ENCODE measurements at regions not wholly inside any gene's neighbourhood (a gene's known extent, or its start where the extent isn't known, plus 50 kb on each side); places are given as distances from the start of the nearest gene placed in this dataset.

DNA sequence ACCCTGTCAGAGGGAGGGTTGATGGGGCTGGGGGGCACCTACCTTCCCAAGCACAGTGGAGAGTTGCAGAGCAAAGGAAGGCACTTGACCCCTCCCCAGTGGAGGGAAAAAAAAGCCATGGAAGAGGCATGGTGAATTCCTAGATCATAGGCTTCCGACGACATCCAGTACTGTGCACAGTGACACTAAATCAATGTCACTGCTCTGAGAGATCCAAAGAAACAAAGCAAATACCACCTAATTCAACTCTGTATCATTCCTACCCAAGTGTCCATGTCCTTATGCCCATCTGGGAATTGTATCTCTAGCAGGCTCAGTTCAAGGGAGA is 344.2 kb upstream of the NCAM1 start:
- Histone ChIP-seq H3K4me3 (no peak overlapping the region), H3K27me3 (replicated peaks; ENCODE audit: insufficient read depth) (no peaks in the 10 kb centered on the region), H3K27ac (no peak overlapping the region), H3K36me3 (no peaks in the 10 kb centered on the region), H3K4me1 (ENCODE audit: control insufficient read depth in 1 of 2, low read depth in 2 of 2) (peaks cover 13 to 20% of the 10 kb centered on the region in 2 donors), H3K9me3 (no peaks in the 10 kb centered on the region)
- DNase-seq (ENCODE audit: low spot score) (no peak), ATAC-seq (ENCODE audit: insufficient number of reproducible peaks, low FRiP score, low read depth) (no peak)
- TF ChIP-seq, protein P1, sequence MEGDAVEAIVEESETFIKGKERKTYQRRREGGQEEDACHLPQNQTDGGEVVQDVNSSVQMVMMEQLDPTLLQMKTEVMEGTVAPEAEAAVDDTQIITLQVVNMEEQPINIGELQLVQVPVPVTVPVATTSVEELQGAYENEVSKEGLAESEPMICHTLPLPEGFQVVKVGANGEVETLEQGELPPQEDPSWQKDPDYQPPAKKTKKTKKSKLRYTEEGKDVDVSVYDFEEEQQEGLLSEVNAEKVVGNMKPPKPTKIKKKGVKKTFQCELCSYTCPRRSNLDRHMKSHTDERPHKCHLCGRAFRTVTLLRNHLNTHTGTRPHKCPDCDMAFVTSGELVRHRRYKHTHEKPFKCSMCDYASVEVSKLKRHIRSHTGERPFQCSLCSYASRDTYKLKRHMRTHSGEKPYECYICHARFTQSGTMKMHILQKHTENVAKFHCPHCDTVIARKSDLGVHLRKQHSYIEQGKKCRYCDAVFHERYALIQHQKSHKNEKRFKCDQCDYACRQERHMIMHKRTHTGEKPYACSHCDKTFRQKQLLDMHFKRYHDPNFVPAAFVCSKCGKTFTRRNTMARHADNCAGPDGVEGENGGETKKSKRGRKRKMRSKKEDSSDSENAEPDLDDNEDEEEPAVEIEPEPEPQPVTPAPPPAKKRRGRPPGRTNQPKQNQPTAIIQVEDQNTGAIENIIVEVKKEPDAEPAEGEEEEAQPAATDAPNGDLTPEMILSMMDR (IDR thresholded peaks at IDR 0.05) = no peak

DNA sequence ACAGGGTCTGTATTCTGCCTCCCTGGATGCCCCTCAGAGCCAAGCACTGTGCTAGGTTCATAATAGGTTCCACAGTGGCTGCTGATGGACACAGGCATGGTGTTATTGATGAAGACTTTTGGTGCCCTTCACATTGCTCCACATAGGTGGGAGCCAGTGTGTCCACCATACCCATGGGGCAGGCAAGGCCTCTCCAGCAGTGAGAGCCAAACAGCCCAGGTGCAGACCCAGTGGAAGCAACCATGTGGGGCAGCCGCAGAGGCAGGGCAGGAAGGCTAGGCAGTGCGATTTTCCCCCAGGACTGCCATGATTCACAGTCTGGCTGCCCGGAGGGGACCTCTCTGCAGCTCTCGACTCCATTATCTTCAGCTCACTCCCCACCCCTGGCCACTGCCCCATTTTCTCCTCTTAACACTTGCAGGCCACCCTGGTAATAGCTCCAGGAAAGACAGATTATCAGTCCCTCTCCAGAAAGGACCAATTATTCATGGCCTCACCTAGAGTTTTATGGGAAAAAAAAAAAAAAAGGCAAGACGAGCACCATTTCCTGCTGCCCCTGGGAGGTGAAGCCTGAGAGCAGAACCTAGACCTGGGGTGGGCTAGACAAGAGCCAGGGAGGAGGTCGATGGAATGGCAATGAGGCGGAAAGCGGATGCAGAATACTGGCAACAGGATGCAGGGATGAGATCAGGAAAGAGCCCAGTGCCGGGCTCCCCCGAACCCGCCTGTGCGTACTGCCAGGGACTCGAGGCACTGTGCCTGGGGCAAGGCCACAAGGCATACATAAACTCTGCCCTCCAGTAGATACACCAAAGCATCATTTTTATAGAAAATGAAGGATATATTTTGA is 343.0 kb upstream of the NCAM1 start:
- H3K27ac ChIP-seq = no peak overlapping the region
- TF ChIP-seq, protein P1 (IDR thresholded peaks at IDR 0.05) = no peak
- H3K4me1 ChIP-seq (ENCODE audit: control insufficient read depth in 1 of 2, low read depth in 2 of 2) = peaks cover 6 to 9% of the 10 kb centered on the region in 2 donors
- H3K9me3 ChIP-seq = no peaks in the 10 kb centered on the region
- DNase-seq (ENCODE audit: low spot score) = no peak
- H3K4me3 ChIP-seq = no peak overlapping the region
- no peaks in the 10 kb centered on the region for H3K36me3 ChIP-seq
- ATAC-seq (ENCODE audit: insufficient number of reproducible peaks, low FRiP score, low read depth) = no peak
- no peaks in the 10 kb centered on the region for H3K27me3 ChIP-seq (replicated peaks; ENCODE audit: insufficient read depth)

DNA sequence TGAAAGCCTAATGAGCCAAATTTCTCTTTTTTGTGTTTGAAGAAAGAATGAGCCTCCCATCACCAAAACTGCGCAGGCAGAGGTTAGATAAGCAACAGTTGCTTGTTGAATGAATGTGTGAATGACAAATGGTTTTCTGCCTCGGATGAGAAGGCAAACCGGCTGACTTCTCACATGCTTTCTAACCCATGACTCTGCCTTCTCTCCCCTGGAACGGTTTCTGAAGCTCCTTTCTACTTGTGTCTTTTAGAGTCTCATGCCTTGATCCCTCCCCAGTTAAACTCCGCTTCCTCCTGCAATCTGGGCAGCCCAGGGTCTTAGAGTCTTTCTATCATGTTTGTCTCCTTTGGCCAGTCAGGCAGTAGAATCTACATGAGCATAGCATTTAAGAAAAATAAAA is 342.1 kb upstream of the NCAM1 start:
- no peaks in the 10 kb centered on the region for H3K9me3 ChIP-seq
- no peak for ATAC-seq (ENCODE audit: insufficient number of reproducible peaks, low FRiP score, low read depth)
- H3K36me3 ChIP-seq = no peaks in the 10 kb centered on the region
- H3K27ac ChIP-seq = no peak overlapping the region
- no peak overlapping the region for H3K4me3 ChIP-seq
- H3K27me3 ChIP-seq (replicated peaks; ENCODE audit: insufficient read depth) = no peaks in the 10 kb centered on the region
- TF ChIP-seq, protein P1 (IDR thresholded peaks at IDR 0.05) = no peak
- H3K4me1 ChIP-seq (ENCODE audit: control insufficient read depth in 1 of 2, low read depth in 2 of 2) = no peaks in the 10 kb centered on the region
- DNase-seq (ENCODE audit: low spot score) = no peak

DNA sequence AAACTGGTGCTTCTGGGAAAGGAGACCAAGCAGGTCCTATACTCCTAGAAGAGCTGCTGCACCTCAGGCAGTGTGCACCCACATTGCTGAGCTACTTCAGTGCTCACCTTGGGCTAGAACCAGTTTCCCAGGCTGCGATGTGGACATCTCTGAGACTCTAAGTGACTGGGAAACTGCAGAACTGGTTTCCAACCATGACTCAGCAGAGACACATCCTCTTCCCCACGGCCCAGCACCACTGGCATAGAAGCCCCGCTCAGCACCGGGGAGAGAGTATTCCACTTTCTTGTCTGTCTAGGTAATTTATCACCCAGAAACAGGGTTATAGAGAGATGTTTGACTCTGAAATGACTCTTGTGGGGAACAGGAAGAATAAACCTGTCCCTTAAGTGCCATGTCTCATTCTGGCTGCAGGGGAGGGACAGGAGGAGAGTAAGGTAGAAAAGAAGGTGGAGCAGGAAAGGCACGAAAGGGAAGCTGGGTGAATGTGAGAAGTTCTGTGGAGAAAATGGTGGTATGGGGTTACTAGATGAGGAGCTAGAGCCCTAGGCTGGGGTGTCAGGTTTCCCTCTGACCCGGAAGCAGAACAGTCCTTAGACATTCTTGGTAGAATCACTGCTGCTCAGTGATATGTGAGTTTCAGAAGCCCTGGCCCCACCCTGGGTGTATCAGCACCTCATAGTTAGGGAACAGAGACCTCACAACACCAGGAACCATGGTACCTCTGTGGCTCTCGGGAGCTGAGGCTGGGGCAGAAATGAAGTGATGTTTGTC is 340.4 kb upstream of the NCAM1 start:
- Histone ChIP-seq H3K9me3 (no peaks in the 10 kb centered on the region), H3K4me1 (ENCODE audit: control insufficient read depth in 1 of 2, low read depth in 2 of 2) (no peaks in the 10 kb centered on the region), H3K27me3 (replicated peaks; ENCODE audit: insufficient read depth) (no peaks in the 10 kb centered on the region), H3K4me3 (no peak overlapping the region), H3K36me3 (no peaks in the 10 kb centered on the region), H3K27ac (no peak overlapping the region)
- no peak for ATAC-seq (ENCODE audit: insufficient number of reproducible peaks, low FRiP score, low read depth)
- TF ChIP-seq, protein P1 (IDR thresholded peaks at IDR 0.05) = no peak
- DNase-seq (ENCODE audit: low spot score) = no peak

DNA sequence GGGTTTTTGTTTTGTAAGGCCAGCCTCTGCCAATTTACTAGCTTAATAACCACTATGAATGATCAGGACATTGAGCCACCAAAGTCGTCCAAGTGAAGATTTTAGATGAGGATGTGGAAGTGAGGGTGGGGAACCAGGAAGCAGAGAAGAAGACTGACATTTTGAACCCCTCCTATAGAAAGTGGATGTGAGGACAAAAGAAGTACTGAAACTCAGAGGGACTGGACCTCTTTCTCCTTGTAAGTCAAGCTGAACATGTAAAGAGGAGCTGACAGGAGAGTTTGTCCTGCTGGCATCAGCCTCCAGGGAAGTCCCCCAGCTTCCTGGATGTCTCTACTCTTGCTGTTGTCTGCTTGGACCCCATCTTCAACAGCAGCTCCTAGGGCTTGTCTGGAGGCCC is 338.2 kb upstream of the NCAM1 start:
- no peaks in the 10 kb centered on the region for H3K36me3 ChIP-seq
- H3K27ac ChIP-seq = no peak overlapping the region
- no peak overlapping the region for H3K4me3 ChIP-seq
- TF ChIP-seq, protein P1 (IDR thresholded peaks at IDR 0.05) = no peak
- no peaks in the 10 kb centered on the region for H3K9me3 ChIP-seq
- DNase-seq (ENCODE audit: low spot score) (no peak), ATAC-seq (ENCODE audit: insufficient number of reproducible peaks, low FRiP score, low read depth) (no peak)
- no peaks in the 10 kb centered on the region for H3K27me3 ChIP-seq (replicated peaks; ENCODE audit: insufficient read depth)
- H3K4me1 ChIP-seq (ENCODE audit: control insufficient read depth in 1 of 2, low read depth in 2 of 2) = no peaks in the 10 kb centered on the region
